Endothelial cell of umbilical vein (primary cell): ENCODE measurements at regions not wholly inside any gene's neighbourhood (a gene's known extent, or its start where the extent isn't known, plus 50 kb on each side); places are given as distances from the start of the nearest gene placed in this dataset.

Experiments
- BruUV-seq: library from RNA; stranded (reverse); fragments of 400-500 nt; replicated peaks from 2 replicates; lab custom pipeline; 2021; lab: Mats Ljungman, UMichigan
- CTCF ChIA-PET: fragments of 300-600, 350-600 bp; sonication (Branson Sonifier 250); formaldehyde crosslinking; loops from one replicate; lab custom pipeline; 2021; ENCODE audit warnings: antibody characterized with exemption, inconsistent platforms; lab: Charles Lee
- POLR2A ChIA-PET: fragments of 300-600, 350-600 bp; sonication (Branson Sonifier 250); formaldehyde crosslinking; loops from one replicate; lab custom pipeline; 2021; ENCODE audit warnings: antibody characterized with exemption, inconsistent platforms; lab: Charles Lee
- DNase-seq: peaks from one replicate; pipeline ENCODE4 v3.0.0-alpha.2; 2011; ENCODE audit warnings: low read depth, low spot score
- FAIRE-seq: peaks from 2 replicates; lab custom pipeline; 2011; peaks lifted over from hg19 to GRCh38; lab: Jason Lieb, UNC
- H2AFZ ChIP-seq: 2 replicates; pipeline ENCODE4 v1.6.0; 2012; ENCODE audit warnings: low read depth, low read length, control low read depth, inconsistent platforms
- H3K27ac ChIP-seq: 2 replicates; pipeline ENCODE4 v1.5.1; 2011; ENCODE audit warnings: low read depth, mild to moderate bottlenecking, control low read depth, low read length, moderate library complexity; ENCODE audit not compliant: insufficient read depth
- H3K27me3 ChIP-seq, 2 experiments: 2 replicates each; pipeline versions ENCODE4 v1.6.0 to v1.6.1; 2011; ENCODE audit warnings: low read length in 2 of 2, mixed read lengths in 1 of 2; ENCODE audit not compliant: control insufficient read depth in 2 of 2, insufficient read depth in 2 of 2
- H3K36me3 ChIP-seq, 2 experiments: 2 replicates in 1 of 2; 3 replicates in 1 of 2; pipeline ENCODE4 v1.5.1; 2011; ENCODE audit warnings: low read length in 2 of 2, mild to moderate bottlenecking in 1 of 2, moderate library complexity in 1 of 2; ENCODE audit not compliant: control insufficient read depth in 2 of 2, insufficient read depth in 2 of 2; ENCODE audit errors: extremely low read depth in 1 of 2
- H3K4me1 ChIP-seq: 3 replicates; pipeline ENCODE4 v1.5.1; 2011; ENCODE audit warnings: mild to moderate bottlenecking, low read length; ENCODE audit not compliant: control insufficient read depth, insufficient read depth; ENCODE audit errors: extremely low read depth
- H3K4me2 ChIP-seq: 2 replicates; pipeline ENCODE4 v1.6.1; 2011; ENCODE audit warnings: low read length, control low read depth, mixed read lengths; ENCODE audit not compliant: insufficient read depth
- H3K4me3 ChIP-seq, 3 experiments: fragments of 200-600 bp in 1 of 3; sonication (generic), shearing (Covaris generic) in 1 of 3; replicated peaks in 1 of 3; 2 replicates each; pipeline ENCODE4 v1.5.1; 2011 to 2016; ENCODE audit warnings: control low read depth in 3 of 3, low read length in 3 of 3, mild to moderate bottlenecking in 2 of 3, inconsistent platforms in 1 of 3, low read depth in 1 of 3, moderate library complexity in 1 of 3; ENCODE audit not compliant: insufficient read depth in 1 of 3
- H3K79me2 ChIP-seq: 2 replicates; pipeline ENCODE4 v1.6.0; 2012; ENCODE audit warnings: low read length, inconsistent platforms; ENCODE audit not compliant: control insufficient read depth, insufficient read depth
- H3K9ac ChIP-seq: replicated peaks from 2 replicates; pipeline ENCODE3; 2011; ENCODE audit warnings: low read length, control low read depth; ENCODE audit not compliant: insufficient read depth; ENCODE audit errors: extremely low read depth
- H3K9me1 ChIP-seq: replicated peaks from 3 replicates; pipeline ENCODE4 v1.6.0; 2011; ENCODE audit warnings: mild to moderate bottlenecking, low read length; ENCODE audit not compliant: control insufficient read depth, insufficient read depth; ENCODE audit errors: extremely low read depth
- H3K9me3 ChIP-seq: replicated peaks from 2 replicates; pipeline ENCODE4 v1.5.1; 2012; ENCODE audit warnings: low read length, inconsistent platforms; ENCODE audit not compliant: control insufficient read depth, insufficient read depth
- H4K20me1 ChIP-seq: replicated peaks from 2 replicates; pipeline ENCODE3; 2011; ENCODE audit warnings: mild to moderate bottlenecking, low read length; ENCODE audit not compliant: control insufficient read depth, insufficient read depth; ENCODE audit errors: extremely low read depth
- EZH2 ChIP-seq: IDR thresholded peaks from 2 replicates; pipeline ENCODE4 v1.6.1; 2012; ENCODE audit warnings: borderline replicate concordance, low read depth, mild to moderate bottlenecking, moderate library complexity, low read length, inconsistent platforms; ENCODE audit not compliant: severe bottlenecking
- FOS ChIP-seq: IDR thresholded peaks from 2 replicates; pipeline ENCODE4 v1.6.1; 2011; ENCODE audit warnings: mild to moderate bottlenecking, low read length, moderate library complexity, borderline replicate concordance; ENCODE audit not compliant: insufficient read depth
- GATA2 ChIP-seq: IDR thresholded peaks from 2 replicates; pipeline ENCODE4 v1.7.0; 2011; ENCODE audit warnings: low read depth, mild to moderate bottlenecking, moderate library complexity, mixed read lengths, low read length; ENCODE audit not compliant: insufficient read length, insufficient read depth
- JUN ChIP-seq: IDR thresholded peaks from 2 replicates; pipeline ENCODE4 v1.6.1; 2011; ENCODE audit warnings: borderline replicate concordance, low read depth; ENCODE audit not compliant: insufficient read length, insufficient read depth
- MYC ChIP-seq: IDR thresholded peaks from one replicate; pipeline ENCODE4 v1.6.1; 2011; ENCODE audit warnings: mild to moderate bottlenecking, low read depth, low read length
- POLR2A ChIP-seq: IDR thresholded peaks from 2 replicates; pipeline ENCODE4 v1.6.1; 2012; ENCODE audit warnings: low read depth, mild to moderate bottlenecking, control low read depth, low read length
- POLR2AphosphoS5 ChIP-seq: IDR thresholded peaks from 2 replicates; pipeline ENCODE4 v1.6.1; 2012; ENCODE audit warnings: low read depth, mild to moderate bottlenecking, control low read depth, low read length, moderate library complexity; ENCODE audit not compliant: insufficient read depth
- dilution Hi-C: fragments of 300-500 bp; cut with MboI; formaldehyde crosslinking; loops from one replicate; pipeline ENCODE4 v1.15.0; 2019; ENCODE audit warnings: low sequenced_read_pairs; ENCODE audit not compliant: extremely low pct_ligation_motif_present
- intact Hi-C: fragments of 100-400 bp; cut with micrococcal nuclease; formaldehyde crosslinking; loops from one replicate; pipeline ENCODE4 v1.10.0; 2022
- TF ChIP-seq, protein P1 (sequence below), 2 donors: IDR thresholded peaks; 1 replicate in 1 of 2; 2 replicates in 1 of 2; pipeline ENCODE4 v1.5.1; 2011; ENCODE audit warnings: low read length in 2 of 2, mild to moderate bottlenecking in 2 of 2, moderate library complexity in 2 of 2, control low read depth in 1 of 2, inconsistent platforms in 1 of 2, low read depth in 1 of 2; ENCODE audit not compliant: insufficient read depth in 1 of 2; ENCODE audit errors: extremely low read depth in 1 of 2
- TF ChIP-seq, protein P2 (sequence below): IDR thresholded peaks from 2 replicates; pipeline ENCODE4 v1.6.1; 2011; ENCODE audit not compliant: insufficient read depth, insufficient read length

DNA sequence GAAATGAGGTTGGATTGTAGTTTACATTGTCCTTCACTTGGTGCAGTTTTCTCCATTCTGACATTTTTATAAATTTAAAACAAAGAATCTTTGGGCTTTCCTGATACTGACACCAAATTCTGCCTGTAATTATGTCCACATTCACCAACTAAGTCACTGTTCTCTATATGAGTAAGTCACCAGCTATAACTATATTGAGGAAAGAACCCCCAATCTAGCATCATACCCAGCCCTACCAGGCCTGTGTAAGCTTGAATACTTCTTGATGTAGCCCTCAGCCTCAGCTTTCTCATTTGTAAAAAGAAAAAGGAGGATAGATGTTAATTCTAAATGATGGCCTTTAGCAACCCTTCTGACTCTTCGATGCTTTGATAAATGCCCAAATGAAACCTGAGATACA is 112.7 kb upstream of the FST start:
- TF ChIP-seq, protein P1, sequence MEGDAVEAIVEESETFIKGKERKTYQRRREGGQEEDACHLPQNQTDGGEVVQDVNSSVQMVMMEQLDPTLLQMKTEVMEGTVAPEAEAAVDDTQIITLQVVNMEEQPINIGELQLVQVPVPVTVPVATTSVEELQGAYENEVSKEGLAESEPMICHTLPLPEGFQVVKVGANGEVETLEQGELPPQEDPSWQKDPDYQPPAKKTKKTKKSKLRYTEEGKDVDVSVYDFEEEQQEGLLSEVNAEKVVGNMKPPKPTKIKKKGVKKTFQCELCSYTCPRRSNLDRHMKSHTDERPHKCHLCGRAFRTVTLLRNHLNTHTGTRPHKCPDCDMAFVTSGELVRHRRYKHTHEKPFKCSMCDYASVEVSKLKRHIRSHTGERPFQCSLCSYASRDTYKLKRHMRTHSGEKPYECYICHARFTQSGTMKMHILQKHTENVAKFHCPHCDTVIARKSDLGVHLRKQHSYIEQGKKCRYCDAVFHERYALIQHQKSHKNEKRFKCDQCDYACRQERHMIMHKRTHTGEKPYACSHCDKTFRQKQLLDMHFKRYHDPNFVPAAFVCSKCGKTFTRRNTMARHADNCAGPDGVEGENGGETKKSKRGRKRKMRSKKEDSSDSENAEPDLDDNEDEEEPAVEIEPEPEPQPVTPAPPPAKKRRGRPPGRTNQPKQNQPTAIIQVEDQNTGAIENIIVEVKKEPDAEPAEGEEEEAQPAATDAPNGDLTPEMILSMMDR (IDR thresholded peaks at IDR 0.05; ENCODE audit: extremely low read depth in 1 of 2, insufficient read depth in 1 of 2, low read depth in 1 of 2, low read length in 2 of 2), result no peak
- TF ChIP-seq JUN (no peak), POLR2A (no peak), MYC (no peak), FOS (no peak), EZH2 (no peak), GATA2 (no peak), POLR2AphosphoS5 (no peak)
- TF ChIP-seq, protein P2, sequence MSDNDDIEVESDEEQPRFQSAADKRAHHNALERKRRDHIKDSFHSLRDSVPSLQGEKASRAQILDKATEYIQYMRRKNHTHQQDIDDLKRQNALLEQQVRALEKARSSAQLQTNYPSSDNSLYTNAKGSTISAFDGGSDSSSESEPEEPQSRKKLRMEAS, result no peak
- H3K9me1 ChIP-seq, result no peaks in the 10 kb centered on the region
- H3K4me1 ChIP-seq, result peaks cover 14% of the 10 kb centered on the region
- ChIA-PET POLR2A (no interaction called here), CTCF (no interaction called here)
- H3K79me2 ChIP-seq, result no peaks in the 10 kb centered on the region
- H3K27ac ChIP-seq, result no peak overlapping the region
- dilution Hi-C loops, result no loop called here
- no peak overlapping the region for H3K9ac ChIP-seq
- no peak for DNase-seq
- no peaks in the 10 kb centered on the region for H4K20me1 ChIP-seq
- intact Hi-C loops, result no loop called here
- H2AFZ ChIP-seq, result no peak overlapping the region
- no peak overlapping the region for H3K4me3 ChIP-seq
- no TSS peak for BruUV-seq
- H3K27me3 ChIP-seq, result no peaks in the 10 kb centered on the region
- H3K36me3 ChIP-seq, result no peaks in the 10 kb centered on the region
- no peak overlapping the region for H3K4me2 ChIP-seq
- no peak for FAIRE-seq
- H3K9me3 ChIP-seq, result no peaks in the 10 kb centered on the region
